Inferior parietal cortex (tissue), 1 donor: ENCODE measurements at regions not wholly inside any gene's neighbourhood (a gene's known extent, or its start where the extent isn't known, plus 50 kb on each side); places are given as distances from the start of the nearest gene placed in this dataset.

Experiments
- DNase-seq: peaks from one replicate; pipeline ENCODE4 v3.0.0-alpha.2; 2016; ENCODE audit errors: extremely low spot score

- DNase-seq, result no peak
These were observed 111.6 kb downstream of the HTR5A start for GRCh38 chr7:155181768-155182167.

DNA sequence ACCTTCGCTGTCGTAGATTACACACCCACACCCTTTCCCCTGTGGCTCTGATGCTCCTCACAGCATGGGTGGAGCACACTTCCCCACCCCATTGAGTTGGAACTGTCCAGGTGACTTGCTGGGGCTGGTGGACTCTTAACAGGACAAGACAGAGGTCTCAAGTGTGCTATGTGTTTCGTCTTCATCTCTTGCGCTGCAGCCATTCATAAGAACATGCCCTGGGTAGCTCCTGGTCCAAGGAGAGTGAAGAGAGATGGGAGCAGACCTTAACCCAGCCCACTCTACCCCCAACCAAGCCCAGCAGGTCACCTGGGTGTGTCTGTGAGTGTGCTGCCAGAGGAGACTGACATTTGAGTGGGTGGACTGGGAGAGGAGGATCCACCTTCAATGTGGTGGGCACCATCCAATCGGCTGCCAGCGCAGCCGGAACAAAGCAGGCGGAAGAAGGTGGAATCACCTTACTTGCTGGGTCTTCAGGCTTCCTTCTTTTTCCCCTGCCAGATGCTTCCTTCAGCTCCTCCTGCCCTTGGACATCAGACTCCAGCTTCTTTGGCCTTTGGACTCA lies 112.4 kb downstream of the HTR5A start:
- no peak for DNase-seq

GRCh38 chr7:155183655-155184054 lies 113.5 kb downstream of the HTR5A start:
- DNase-seq, result no peak

- no peak for DNase-seq
These were observed 112.8 kb upstream of the INSIG1 start for GRCh38 chr7:155184923-155185322.

GRCh38 chr7:155187061-155187785 lies 110.5 kb upstream of the INSIG1 start:
- no peak for DNase-seq

DNA sequence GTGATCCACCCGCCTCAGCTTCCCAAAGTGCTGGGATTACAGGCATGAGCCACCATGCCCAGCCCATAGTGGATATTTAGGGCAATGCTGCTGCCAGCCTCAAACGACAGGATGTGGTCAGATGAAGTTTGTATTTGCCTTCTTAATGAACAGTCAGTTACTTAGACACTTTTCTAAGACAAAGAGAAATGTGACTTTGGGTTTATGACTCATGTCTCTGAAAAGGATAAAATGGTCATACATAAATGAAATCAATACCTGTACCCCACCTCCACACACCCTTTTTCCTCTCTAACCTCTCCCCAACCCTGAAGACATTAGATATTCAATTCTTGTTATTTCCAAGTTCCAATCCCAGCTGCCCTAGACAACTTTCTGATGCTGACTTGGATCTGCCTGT lies 109.3 kb upstream of the INSIG1 start:
- DNase-seq, result no peak

DNA sequence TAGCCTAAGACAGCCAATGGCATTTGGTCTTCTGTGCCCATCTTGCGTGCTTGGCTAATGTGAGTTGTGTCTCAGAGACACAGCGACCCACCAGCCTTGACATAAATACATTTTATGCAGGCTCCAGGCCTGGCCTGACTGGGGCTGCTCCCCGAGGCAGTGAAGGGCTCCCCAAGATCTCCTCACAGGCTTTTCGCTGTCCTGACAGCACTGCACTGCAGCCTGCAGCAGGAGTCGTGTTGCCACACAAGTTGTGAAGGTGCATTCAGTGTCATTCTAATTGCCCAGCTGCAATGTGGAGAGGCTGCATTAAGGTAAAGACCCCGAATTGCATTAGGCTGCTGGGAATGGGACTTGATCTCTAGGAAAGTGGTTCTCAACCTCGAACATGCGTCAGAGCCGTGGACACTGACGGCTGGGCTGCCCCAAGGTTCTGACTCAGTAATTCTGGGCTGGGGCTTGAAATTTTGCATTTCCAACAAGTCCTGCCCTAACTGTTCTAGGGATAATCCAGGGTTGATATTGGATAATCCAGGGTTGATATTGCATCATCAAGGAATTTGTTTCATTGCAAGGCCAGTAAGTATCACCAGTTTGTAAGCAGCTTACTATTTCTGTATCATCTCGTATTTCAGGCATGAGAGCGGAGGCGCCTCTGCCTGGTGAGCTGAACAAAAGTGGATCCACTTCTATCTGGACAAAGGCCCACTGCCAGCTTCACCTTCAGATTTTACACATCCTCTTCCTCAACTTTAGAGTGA lies 108.7 kb upstream of the INSIG1 start:
- DNase-seq, result no peak

- no peak for DNase-seq
These were observed 108.1 kb upstream of the INSIG1 start for GRCh38 chr7:155189590-155189989.

DNA sequence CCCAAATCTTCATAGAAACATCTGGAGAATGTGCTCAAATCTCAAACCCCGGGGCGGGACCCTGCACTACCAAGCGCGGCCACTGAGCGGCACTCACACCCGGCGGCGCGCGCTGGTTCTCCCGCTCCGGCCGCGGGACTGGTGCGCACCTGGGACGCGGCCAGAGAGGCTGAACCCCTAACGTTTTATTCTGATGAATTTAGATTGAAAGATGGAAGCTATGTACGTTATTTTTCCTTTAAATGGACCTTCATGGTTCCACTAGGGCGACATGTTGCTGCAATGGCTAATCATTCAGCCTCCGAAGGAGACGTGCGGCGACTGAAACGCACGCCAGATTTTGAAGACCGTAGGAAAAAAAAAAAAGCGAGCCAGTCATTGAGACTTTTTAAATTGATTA lies 107.0 kb upstream of the INSIG1 start:
- peak; percentile 15 for DNase-seq

DNA sequence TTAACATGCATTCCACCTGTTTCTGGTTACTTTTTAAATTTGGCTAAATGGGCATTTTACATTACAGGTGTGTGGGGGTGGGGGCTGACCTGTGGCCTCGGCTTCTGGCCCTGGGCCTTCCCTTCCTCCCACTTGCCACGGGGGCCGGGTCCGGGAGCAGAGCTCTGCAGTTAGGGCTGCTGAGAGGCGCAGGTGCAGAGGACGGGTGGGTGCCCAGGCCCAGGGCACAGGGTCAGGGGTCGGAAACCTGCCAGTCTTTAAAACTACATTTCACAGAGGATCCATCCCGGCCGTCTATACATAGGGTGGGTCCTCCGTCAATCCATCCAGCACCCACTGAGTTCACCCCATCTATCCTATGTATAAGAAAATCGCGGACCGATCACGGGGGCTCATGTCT lies 106.5 kb upstream of the INSIG1 start:
- DNase-seq, result no peak

GRCh38 chr7:155191901-155192478 lies 105.7 kb upstream of the INSIG1 start:
- DNase-seq, result no peak

DNA sequence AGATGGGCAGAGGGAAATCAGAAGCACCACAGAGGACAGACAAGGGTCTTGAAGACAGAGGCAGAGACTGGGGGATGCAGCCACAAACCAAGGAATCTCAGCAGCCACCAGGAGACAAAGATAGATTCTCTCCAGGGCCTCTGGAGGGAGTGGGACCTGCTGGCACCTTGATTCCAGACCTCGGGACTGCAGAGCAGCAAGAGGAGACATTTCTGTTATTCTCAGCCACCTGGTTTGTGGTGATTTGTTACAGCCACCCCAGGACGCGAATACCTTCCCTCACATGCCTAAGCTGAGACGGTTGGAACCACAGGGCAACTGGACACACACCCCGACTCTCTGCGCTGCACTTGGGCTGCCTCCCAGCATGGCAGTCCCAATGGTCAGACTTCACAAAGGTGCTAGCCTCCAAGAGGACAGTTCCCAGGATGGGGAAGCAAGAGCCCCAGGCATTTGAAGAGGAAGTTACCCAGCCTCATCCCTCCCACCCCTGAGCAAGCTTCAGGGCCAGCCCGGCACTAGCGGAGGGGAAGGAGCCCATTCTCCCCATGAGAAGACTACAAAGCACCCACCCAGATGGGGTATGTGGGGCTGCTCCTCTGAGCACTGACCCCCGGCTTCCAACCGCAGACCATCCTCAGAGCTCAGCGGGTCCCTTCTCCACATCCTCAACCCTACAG lies 104.6 kb upstream of the INSIG1 start:
- DNase-seq, result no peak

DNA sequence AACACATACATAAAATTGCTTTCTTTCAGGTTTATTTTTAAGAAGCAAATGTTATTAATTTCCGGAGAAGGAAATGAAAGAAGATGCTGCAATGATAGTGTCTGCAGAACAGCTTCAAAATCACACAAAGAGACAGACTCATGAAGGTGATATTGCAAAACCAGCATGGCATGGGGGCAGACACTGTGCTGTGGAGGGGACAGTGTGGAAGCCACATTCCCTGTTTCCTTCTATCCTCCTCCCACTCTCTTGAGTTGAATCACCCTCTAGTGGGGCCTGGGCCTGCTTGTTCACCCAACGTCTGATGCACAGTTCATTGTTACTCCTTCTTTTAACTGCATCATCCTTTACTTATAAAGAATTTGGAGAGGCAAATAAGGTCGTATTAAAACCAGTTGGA lies 104.0 kb upstream of the INSIG1 start:
- no peak for DNase-seq

GRCh38 chr7:155194382-155195140 lies 103.1 kb upstream of the INSIG1 start:
- no peak for DNase-seq

DNA sequence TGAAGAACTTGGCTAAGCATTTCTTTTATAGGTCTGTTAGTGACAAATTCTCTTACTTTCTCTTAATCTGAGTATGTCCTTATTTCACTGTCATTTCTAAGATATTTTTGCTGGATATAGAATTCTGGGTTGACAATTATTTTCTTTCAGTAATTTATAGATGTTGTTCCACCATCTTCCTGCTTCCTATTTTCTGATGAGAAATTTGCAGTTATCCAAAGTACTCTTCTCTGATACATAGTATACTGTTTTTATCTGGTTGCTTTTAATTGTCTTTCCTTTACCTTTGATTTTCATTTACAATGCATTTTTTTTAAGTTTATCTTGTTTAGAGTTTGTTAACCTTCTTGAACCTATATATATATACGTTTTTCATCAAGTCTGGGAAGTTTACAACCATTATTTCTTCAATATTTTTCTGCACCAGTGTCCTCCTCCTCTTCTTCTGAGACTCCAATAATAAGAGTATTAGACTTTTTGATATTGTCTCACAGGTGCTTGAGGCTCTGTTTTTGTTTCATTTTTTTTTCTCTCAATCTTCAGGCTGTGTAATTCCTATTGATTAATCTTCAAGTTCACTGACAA lies 101.6 kb upstream of the INSIG1 start:
- no peak for DNase-seq

DNA sequence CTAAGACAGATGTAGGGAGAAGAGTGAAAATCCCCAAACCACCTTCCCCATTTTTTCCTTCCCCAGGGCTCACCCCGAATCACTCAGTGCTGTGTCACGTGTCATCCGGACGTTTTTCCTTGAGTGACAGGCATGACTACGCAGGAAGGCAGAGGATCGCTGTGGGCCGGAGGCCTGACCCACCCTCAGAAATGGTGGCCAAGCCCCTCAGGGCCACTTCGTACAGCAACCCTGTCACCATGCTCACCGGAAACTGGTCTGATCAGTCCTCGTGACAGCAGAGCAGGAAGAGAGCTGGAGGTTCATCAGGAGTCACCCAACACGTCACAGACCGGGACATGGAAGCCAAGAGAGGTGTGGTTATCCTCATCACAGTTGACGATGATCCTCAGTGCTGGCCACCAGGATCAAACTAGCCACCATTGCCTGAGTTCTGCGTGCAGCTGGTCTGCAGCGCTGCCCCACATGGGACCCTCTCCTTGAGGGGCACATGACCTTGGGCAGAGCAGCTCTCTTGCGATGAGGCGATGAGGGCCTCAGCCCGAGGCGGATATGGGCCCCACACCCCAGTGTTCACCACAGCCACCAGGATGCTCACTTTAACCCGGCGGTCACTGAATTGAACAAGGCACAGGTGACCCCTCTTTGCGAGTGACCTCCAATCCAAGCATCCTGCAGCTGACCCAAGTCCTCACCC lies 99.3 kb upstream of the INSIG1 start:
- no peak for DNase-seq

GRCh38 chr7:155198901-155199845 lies 98.5 kb upstream of the INSIG1 start:
- no peak for DNase-seq

GRCh38 chr7:155201325-155202087 lies 96.2 kb upstream of the INSIG1 start:
- DNase-seq, result no peak
